K562 (cell line): ENCODE measurements at regions not wholly inside any gene's neighbourhood (a gene's known extent, or its start where the extent isn't known, plus 50 kb on each side); places are given as distances from the start of the nearest gene placed in this dataset.

Experiments
- ATAC-seq: fragments of 200-7000 bp; cut with Tn5 transposase; 3 replicates; pipeline ENCODE4 v1.9.1; 2020; ENCODE audit warnings: moderate library complexity
- BruUV-seq: library from RNA; stranded (reverse); fragments of 400-500 nt; replicated peaks from 2 replicates; lab custom pipeline; 2021; lab: Mats Ljungman, UMichigan
- CTCF ChIA-PET: fragments of 300-600 bp; formaldehyde crosslinking; extraction: SDS; loops from one replicate; lab custom pipeline; 2021; ENCODE audit warnings: low intra/inter-chr PET ratio; lab: Yijun Ruan, JAX
- POLR2A ChIA-PET: fragments of 300-600, 350-650 bp; sonication (Branson Sonifier 250); formaldehyde crosslinking; extraction: SDS; loops from one replicate; lab custom pipeline; 2021; ENCODE audit warnings: antibody characterized with exemption, inconsistent platforms; lab: Yijun Ruan, JAX
- DNase-seq, 4 experiments: peaks; one replicate each; pipeline versions ENCODE4 v3.0.0 to v3.0.0-alpha.2; 2011 to 2018; ENCODE audit warnings: low spot score in 3 of 4, mixed read lengths in 3 of 4; ENCODE audit errors: extremely low read depth in 1 of 4
- FAIRE-seq: peaks from 2 replicates; lab custom pipeline; 2011; peaks lifted over from hg19 to GRCh38; lab: Jason Lieb, UNC
- H2AFZ ChIP-seq: 2 replicates; pipeline ENCODE4 v1.6.0; 2011; ENCODE audit warnings: low read depth, low read length, control low read depth, inconsistent platforms
- H3K27ac ChIP-seq: fragments of 200-600 bp; 3 replicates; pipeline ENCODE4 v1.8.0; 2011; ENCODE audit warnings: low read depth, mild to moderate bottlenecking, control low read depth, inconsistent platforms, low read length, moderate library complexity, mixed read lengths; ENCODE audit errors: extremely low read depth
- H3K27me3 ChIP-seq, 2 experiments: fragments of 300-600 bp in 1 of 2; 2 replicates in 1 of 2; 3 replicates in 1 of 2; pipeline versions ENCODE4 v1.6.0 to v1.8.0; 2011; ENCODE audit warnings: inconsistent platforms in 2 of 2, low read length in 2 of 2, mild to moderate bottlenecking in 1 of 2, mixed read lengths in 1 of 2, moderate library complexity in 1 of 2; ENCODE audit not compliant: control insufficient read depth in 2 of 2, insufficient read depth in 2 of 2
- H3K36me3 ChIP-seq: fragments of 300-600 bp; 3 replicates; pipeline ENCODE4 v1.8.0; 2011; ENCODE audit warnings: mild to moderate bottlenecking, low read length, inconsistent platforms; ENCODE audit not compliant: control insufficient read depth, insufficient read depth
- H3K4me1 ChIP-seq, 2 experiments: fragments of 200-600 bp in 1 of 2; replicated peaks in 1 of 2; 2 replicates in 1 of 2; 3 replicates in 1 of 2; pipeline versions ENCODE4 v1.5.1 to v1.8.0; 2011; ENCODE audit warnings: inconsistent platforms in 2 of 2, low read length in 2 of 2, mild to moderate bottlenecking in 1 of 2, mixed read lengths in 1 of 2, moderate library complexity in 1 of 2; ENCODE audit not compliant: control insufficient read depth in 2 of 2, insufficient read depth in 2 of 2
- H3K4me2 ChIP-seq: 2 replicates; pipeline ENCODE4 v1.6.1; 2011; ENCODE audit warnings: low read length, control low read depth, inconsistent platforms, mixed read lengths; ENCODE audit not compliant: insufficient read depth
- H3K4me3 ChIP-seq: fragments of 200-600 bp; sonication (generic), shearing (Covaris generic); 2 replicates; pipeline ENCODE4 v1.5.1; 2016; ENCODE audit warnings: control low read depth, inconsistent platforms
- H3K79me2 ChIP-seq: fragments of 200-600 bp; 3 replicates; pipeline ENCODE4 v1.8.0; 2011; ENCODE audit warnings: low read length, inconsistent platforms; ENCODE audit not compliant: control insufficient read depth, insufficient read depth
- H3K9ac ChIP-seq, 2 experiments: 2 replicates each; pipeline versions ENCODE4 v1.6.0 to v1.6.1; 2011; ENCODE audit warnings: low read depth in 2 of 2, low read length in 2 of 2, control low read depth in 1 of 2, inconsistent platforms in 1 of 2, mild to moderate bottlenecking in 1 of 2, mixed read lengths in 1 of 2; ENCODE audit not compliant: insufficient read depth in 1 of 2
- H3K9me1 ChIP-seq: one replicate; pipeline ENCODE4 v1.6.0; 2011; ENCODE audit warnings: inconsistent platforms, mild to moderate bottlenecking, low read length, moderate library complexity; ENCODE audit not compliant: control insufficient read depth, insufficient read depth
- H3K9me3 ChIP-seq: replicated peaks from 2 replicates; pipeline ENCODE4 v1.5.1; 2011; ENCODE audit warnings: low read depth, low read length, inconsistent platforms; ENCODE audit not compliant: control insufficient read depth, insufficient read depth
- H4K20me1 ChIP-seq: replicated peaks from 2 replicates; pipeline ENCODE4 v1.6.1; 2011; ENCODE audit warnings: low read length, inconsistent platforms, mixed read lengths; ENCODE audit not compliant: control insufficient read depth, insufficient read depth
- BDP1 ChIP-seq: IDR thresholded peaks from 3 replicates; pipeline ENCODE4 v1.6.1; 2011; ENCODE audit not compliant: insufficient read length, insufficient read depth
- FOXA1 ChIP-seq: fragments of 450-650 bp; IDR thresholded peaks from 2 replicates; pipeline ENCODE4 v1.6.1; 2016; ENCODE audit warnings: mild to moderate bottlenecking, borderline replicate concordance
- IFI16 ChIP-seq: fragments of 250-450 bp; sonication (Bioruptor Pico); IDR thresholded peaks from 2 replicates; pipeline ENCODE4 v2.1.2; 2022; ENCODE audit warnings: mild to moderate bottlenecking, inconsistent platforms
- NFIC ChIP-seq: fragments of 450-650 bp; IDR thresholded peaks from 2 replicates; pipeline ENCODE4 v1.6.1; 2017; ENCODE audit warnings: mild to moderate bottlenecking, inconsistent platforms
- STAG1 ChIP-seq: sonication (generic); formaldehyde crosslinking; IDR thresholded peaks from 2 replicates; pipeline ENCODE4 v1.5.0; 2020; ENCODE audit warnings: missing genetic modification reagents, borderline replicate concordance
- TCFL5 ChIP-seq: fragments of 250-450 bp; sonication (Bioruptor Pico); conservative IDR thresholded peaks from 2 replicates; pipeline ENCODE4 v1.6.1; 2021; ENCODE audit warnings: mild to moderate bottlenecking, moderate library complexity, matching md5 sums
- ZNF408 ChIP-seq: fragments of 250-450 bp; sonication (Bioruptor Pico); IDR thresholded peaks from 2 replicates; pipeline ENCODE4 v1.4.0; 2020; ENCODE audit warnings: low read depth, mild to moderate bottlenecking, moderate library complexity
- WGBS: fragments of 100-300 bp; shearing (Covaris generic); methylation state at CpG from one replicate; pipeline ENCODE4 v1.1.6; 2016; ENCODE audit warnings: low coverage, mixed read lengths; ENCODE audit not compliant: insufficient coverage; ENCODE audit errors: missing lambda C conversion rate; 5-methylcytosine and 5-hydroxymethylcytosine counted together
- in situ Hi-C: fragments of 300-500 bp; cut with MboI; formaldehyde crosslinking; loops from 4 replicates; pipeline ENCODE4 v1.15.0; 2018; ENCODE audit warnings: inconsistent platforms, mixed read lengths
- intact Hi-C: fragments of 100-400 bp; cut with micrococcal nuclease; formaldehyde crosslinking; loops from 2 replicates; pipeline ENCODE4 v1.14.2; 2022

- POLR2A ChIA-PET, result no interaction called here
- under 1% methylated on average over 5 of the region's 5 CpGs for WGBS
- intact Hi-C loops, result no loop called here
- ATAC-seq, result no peak
- no peaks in the 10 kb centered on the region for H3K9me3 ChIP-seq
- no peak for TF ChIP-seq TCFL5
- TF ChIP-seq, all 486 proteins: peak for 0
- Histone ChIP-seq H3K36me3 (no peaks in the 10 kb centered on the region), H3K9ac (no peak overlapping the region), H3K27ac (no peak overlapping the region), H3K4me3 (no peak overlapping the region), H3K79me2 (no peaks in the 10 kb centered on the region), H2AFZ (no peak overlapping the region), H3K9me1 (no peaks in the 10 kb centered on the region), H3K4me1 (no peaks in the 10 kb centered on the region), H3K27me3 (no peaks in the 10 kb centered on the region), H4K20me1 (no peaks in the 10 kb centered on the region), H3K4me2 (no peak overlapping the region)
- DNase-seq, result no peak
- in situ Hi-C loops, result no loop called here
- no peak for FAIRE-seq
- CTCF ChIA-PET, result no interaction called here
- BruUV-seq, result no TSS peak
Observed at GRCh38 chr14:82836256-82836950, 1302.8 kb upstream of the SEL1L start.

GRCh38 chr14:82837611-82838140 is 1304.0 kb upstream of the SEL1L start:
- DNase-seq (no peak), FAIRE-seq (no peak), ATAC-seq (no peak)
- no peak overlapping the region for H2AFZ ChIP-seq
- no peak for TF ChIP-seq FOXA1
- no peak for TF ChIP-seq IFI16 (CRISPR knock-in tag)
- no peak for TF ChIP-seq NFIC
- no peak for TF ChIP-seq STAG1 (CRISPR knock-in tag)
- no peak for TF ChIP-seq ZNF408 (CRISPR knock-in tag)
- no peak for TF ChIP-seq BDP1
- H3K36me3 ChIP-seq, result no peaks in the 10 kb centered on the region
- intact Hi-C loops (no loop called here), in situ Hi-C loops (no loop called here)
- H3K4me1 ChIP-seq, result no peaks in the 10 kb centered on the region
- H3K9ac ChIP-seq, result no peak overlapping the region
- H3K27me3 ChIP-seq, result no peaks in the 10 kb centered on the region
- no peaks in the 10 kb centered on the region for H3K9me3 ChIP-seq
- no peak overlapping the region for H3K4me2 ChIP-seq
- ChIA-PET POLR2A (no interaction called here), CTCF (no interaction called here)
- no peak overlapping the region for H3K4me3 ChIP-seq
- WGBS, result 3% methylated on average over 3 of the region's 3 CpGs
- H4K20me1 ChIP-seq, result no peaks in the 10 kb centered on the region
- H3K27ac ChIP-seq, result no peak overlapping the region
- BruUV-seq, result no TSS peak
- no peaks in the 10 kb centered on the region for H3K9me1 ChIP-seq
- H3K79me2 ChIP-seq, result no peaks in the 10 kb centered on the region
